ENCODE measurements at regions not wholly inside any gene's neighbourhood (a gene's known extent, or its start where the extent isn't known, plus 50 kb on each side); places are given as distances from the start of the nearest gene placed in this dataset.
"Not testable (repeated sequence)": the region's sequence is repeated elsewhere in the genome, so short reads cannot be mapped to it uniquely, and the experiment has no call there.

GRCh38 chr2:111545723-111546431 lies 338.1 kb downstream of the ANAPC1 start:
- not testable (repeated sequence) for DNase-seq

- DNase-seq, result not testable (repeated sequence)
Observed at GRCh38 chr2:111546578-111546977, 337.4 kb downstream of the ANAPC1 start.

DNA sequence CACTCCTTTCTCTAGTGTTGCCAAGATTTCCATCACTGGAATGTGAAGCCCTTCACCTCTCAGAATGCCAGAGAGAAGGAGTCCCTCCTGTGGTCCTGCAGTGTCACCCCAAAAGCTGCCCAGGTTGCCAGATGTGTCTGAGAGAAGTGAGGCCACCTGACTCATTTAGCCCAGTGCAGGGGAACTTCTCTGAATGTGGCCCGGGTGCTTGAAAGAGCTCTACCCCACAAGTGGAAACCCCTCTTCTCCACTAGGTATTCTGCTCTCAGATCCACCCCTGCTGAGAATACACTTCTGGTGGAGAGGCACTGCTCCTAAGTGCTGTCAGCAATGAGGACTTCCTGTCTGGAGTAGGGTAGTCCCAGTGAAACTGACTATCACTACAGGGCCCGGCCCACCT lies 334.8 kb downstream of the ANAPC1 start:
- DNase-seq, result not testable (repeated sequence)

DNA sequence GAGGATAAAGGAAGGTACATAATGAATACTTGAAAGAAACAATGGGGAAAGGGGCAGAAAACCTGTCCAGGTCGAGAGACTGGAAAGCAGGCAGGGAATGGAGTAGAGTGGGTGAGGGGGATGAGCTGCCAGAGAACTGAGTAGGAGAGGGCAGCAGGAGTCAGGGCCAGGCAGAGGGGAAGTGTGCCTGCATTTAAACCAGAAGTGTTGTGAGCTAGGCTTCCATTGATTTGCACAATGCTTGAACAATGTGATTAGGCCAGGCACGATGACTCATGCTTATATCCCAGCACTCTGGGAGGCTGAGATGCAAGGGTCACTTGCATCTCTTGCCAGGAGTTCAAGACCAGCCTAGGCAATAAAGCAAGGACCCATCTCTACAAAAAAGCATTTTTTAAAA lies 332.6 kb downstream of the ANAPC1 start:
- DNase-seq, result not testable (repeated sequence)

DNA sequence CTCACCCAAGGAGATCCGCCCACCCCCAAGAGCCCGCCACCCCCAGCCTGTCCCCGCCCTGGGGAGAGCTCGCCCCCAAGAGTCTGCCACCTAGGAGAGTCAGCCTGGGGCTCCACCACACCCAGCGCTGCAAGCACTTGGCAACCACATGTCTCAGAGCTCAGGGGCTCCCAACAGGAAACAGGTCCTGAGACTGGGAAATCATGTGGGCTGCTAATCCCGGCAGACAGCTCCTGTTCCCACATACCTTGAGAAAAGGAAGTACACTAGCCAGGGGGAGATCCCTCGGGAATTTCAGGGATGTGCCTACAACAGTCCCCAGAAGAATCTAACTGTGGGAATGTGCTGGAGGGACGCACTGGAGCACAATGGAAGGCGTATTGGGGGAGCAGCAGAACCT lies 331.4 kb downstream of the ANAPC1 start:
- DNase-seq, result not testable (repeated sequence)

GRCh38 chr2:111559301-111559700 lies 324.7 kb downstream of the ANAPC1 start:
- not testable (repeated sequence) for DNase-seq

GRCh38 chr2:111559814-111560213 lies 324.2 kb downstream of the ANAPC1 start:
- DNase-seq, result not testable (repeated sequence)

DNA sequence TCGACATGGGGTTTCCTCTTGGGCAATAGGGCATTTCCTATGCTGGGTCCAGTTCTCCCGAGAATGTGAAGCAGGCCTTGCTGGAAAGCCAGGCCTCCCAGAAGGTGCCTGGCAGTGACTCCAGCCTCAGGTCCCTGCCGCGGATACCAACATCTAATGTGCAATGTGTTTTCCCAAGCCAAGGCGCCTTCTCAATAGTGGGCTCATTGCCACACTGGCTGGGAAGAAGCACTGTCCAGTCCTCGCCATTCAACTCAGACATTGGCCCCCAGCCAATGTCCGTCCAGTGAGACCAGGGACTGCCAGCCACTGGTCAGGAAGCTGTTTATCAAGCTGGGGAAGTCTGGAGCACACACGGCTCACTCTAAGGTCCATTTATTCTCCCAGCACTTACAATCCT lies 317.9 kb downstream of the ANAPC1 start:
- DNase-seq, result not testable (repeated sequence)

GRCh38 chr2:111567233-111567632 lies 316.8 kb downstream of the ANAPC1 start:
- DNase-seq, result not testable (repeated sequence)

GRCh38 chr2:111569356-111570199 lies 314.4 kb downstream of the ANAPC1 start:
- DNase-seq, result not testable (repeated sequence)

- not testable (repeated sequence) for DNase-seq
Observed at GRCh38 chr2:111570300-111571114, 313.5 kb downstream of the ANAPC1 start.

GRCh38 chr2:111574803-111575202 lies 309.2 kb downstream of the ANAPC1 start:
- DNase-seq, result not testable (repeated sequence)

DNA sequence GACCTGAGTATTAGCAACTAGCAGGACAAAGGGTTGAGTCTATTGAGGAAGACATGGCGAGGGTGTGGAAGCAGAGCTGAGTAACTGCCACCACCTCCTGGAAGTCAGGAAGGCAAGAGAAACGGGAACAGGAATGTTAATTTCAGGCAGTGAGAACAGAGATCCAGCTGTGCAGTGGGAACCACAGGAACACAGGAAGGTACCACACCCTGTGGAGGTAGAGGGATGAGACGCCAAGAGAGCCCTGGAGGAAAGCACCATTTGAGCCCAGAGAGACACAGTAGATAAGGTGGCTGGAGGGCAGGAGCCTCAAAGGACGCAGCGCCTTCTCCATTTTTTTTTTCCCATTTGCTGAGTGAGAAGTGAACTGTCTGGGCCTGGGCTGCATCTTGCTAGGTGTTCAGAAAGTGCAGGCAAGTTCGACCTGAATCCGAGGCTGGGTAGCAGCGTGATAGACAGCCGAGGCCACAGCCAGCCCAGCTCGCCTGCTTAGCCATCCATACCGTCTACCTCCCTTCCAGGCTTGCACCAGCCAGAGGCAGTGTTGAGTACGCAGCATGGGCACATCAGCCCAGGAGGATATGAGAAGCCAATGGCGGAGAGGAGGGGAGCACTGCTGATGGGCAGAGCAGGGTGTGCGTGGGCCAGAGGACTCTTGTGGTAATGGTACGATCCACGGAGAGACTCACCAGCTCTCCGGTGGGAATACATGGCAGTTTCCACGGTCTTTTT lies 306.7 kb downstream of the ANAPC1 start:
- not testable (repeated sequence) for DNase-seq

DNA sequence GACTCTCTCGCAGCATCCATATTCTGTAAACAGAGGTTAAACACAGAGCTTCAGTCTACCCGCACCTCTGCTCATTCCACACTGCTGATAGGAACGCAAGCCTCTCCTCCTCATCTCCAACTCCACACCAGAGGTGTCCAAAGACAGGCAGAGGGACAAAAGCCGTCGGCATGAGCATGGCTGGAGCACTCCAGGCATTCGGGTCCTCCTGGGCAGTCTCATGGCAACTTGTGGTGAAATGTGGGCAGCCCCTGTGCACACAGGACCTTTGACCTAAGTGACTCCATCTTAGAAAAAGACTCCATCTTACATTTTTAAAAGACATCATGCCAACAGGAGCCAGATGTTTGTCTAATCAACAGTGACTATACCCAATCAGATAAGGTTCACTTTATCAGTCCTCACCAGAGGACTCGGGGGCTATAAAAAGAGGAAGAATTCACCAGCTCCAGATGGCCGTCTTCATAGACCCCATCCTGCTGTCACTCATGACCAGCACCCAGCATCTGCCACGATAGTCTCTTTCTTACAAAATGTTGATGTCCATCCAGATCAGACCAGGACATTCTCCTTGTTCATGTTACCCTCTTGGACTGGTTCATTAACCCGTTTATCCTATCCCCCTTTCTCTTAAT lies 304.4 kb downstream of the ANAPC1 start:
- DNase-seq, result not testable (repeated sequence)

DNA sequence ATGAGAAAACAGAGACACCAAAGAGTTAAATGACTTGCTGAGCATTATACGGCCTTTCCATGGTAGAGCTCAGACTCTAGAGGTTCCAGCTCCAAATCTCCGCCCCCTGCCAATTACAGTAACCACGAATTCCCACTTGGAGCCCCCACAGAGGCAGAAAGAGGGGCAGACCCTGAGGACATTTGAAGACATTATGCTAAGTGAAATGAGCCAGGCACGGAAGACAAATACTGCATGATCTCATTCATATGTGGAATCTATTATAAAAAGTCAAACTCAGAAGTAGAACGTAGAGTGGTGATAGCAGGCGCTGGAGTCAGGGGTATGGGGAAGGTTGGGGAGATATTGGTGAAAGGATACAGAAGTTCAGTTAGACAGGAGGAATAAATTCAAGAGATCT lies 303.4 kb downstream of the ANAPC1 start:
- not testable (repeated sequence) for DNase-seq

GRCh38 chr2:111582090-111582489 lies 301.9 kb downstream of the ANAPC1 start:
- not testable (repeated sequence) for DNase-seq

DNA sequence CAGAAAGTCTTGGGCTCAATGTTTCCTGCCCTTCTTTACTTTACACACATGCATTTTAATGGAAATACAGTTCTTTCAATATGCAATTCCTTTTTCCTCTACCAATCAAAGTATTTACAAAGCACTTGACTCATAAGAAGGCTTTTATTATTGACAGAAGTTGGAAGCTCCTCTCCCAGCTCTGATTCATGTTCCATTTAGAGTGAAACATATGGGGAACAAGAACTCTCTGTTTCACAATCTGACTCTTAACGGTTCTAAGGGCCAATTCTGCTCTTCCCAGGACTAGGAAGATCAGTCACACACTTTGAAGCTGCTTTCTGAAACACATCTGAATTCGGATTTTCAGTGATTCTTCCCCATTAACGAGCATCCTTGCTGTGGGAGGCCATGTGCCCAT lies 300.5 kb downstream of the ANAPC1 start:
- not testable (repeated sequence) for DNase-seq

DNA sequence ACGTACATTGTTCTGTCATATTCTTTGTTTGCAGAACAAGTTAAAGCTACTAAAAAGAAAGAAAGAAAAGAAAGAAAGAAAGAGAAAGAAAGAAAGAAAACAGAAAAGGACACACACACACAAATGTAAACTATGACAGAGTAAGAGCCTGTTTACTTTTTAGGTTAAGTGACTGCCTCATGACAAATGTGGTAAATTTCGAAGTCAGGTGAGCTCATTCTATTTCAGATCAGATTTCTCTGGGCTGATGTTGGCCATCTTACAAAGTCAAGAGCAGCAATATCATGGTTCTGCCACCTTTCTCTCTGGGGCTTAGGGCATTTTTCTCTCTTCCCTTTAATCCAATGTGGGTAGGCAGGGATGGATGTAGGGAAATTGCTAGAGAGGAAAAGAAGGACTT lies 299.5 kb downstream of the ANAPC1 start:
- not testable (repeated sequence) for DNase-seq

DNA sequence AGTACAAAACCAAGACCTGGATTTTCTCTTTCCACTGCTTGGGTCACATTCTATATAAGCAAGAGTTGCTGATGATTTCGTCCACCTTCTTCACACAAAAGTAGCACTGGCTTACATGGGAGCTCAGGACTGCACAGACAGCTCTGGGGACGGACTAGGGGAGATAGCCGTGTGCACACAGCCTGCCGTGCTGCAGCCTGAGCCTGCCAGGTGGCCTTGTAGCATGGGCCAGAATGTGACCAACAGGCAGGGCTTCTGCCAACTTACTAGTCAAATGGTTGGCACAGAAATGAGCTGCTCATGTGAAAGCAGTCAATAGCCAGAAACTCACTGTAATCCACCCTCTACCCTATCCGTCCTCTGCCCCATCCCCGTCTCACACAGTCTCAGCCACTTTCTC lies 299.0 kb downstream of the ANAPC1 start:
- DNase-seq, result not testable (repeated sequence)

DNA sequence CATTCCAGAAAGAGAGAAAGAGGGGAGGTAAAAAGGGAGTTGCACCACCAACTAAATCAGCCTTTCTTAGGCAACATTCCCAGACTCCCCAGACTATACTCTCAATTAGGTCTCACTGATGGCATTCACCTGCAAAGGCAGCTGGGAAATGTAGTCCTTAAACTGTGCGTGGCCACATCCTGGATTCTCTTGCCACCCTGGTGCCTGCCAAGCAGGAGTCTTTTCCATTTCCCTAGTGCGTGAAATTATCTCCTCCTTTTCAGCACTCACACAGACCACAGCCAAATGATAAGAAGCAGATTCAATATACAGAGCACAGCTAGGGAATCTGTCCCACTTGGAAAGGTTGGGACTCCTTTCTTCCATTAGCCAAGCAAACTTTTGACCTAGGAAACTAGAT lies 298.0 kb downstream of the ANAPC1 start:
- DNase-seq, result not testable (repeated sequence)

DNA sequence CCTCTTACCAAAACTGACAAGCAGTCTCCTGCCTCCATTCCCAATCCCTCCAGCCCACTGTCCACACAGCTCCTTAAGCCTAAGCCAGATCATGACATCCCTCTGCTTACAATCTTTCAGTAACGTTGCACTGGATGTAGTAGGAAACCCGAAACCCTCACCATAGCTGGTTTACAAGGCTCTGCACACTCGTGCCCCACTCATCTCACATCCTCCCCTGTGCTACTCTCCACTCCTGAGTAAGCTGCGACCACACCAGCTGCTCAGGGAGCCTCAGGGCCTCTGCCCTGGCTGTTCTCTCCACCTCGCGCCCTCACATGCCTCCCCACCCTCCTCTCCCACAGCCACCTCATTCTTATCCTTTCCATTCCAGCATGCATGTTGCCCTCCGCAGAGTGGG lies 288.9 kb downstream of the ANAPC1 start:
- DNase-seq, result not testable (repeated sequence)

All from NCI-H748 treated with DMSO at 0.1 percent for 48 hours (cell line).